BE2C (cell line): ENCODE measurements at regions not wholly inside any gene's neighbourhood (a gene's known extent, or its start where the extent isn't known, plus 50 kb on each side); places are given as distances from the start of the nearest gene placed in this dataset.

Experiments
- DNase-seq: peaks from one replicate; pipeline ENCODE4 v3.0.0-alpha.2; 2020
- H3K27me3 ChIP-seq: fragments of 250-450 bp; sonication (Bioruptor Pico); 2 replicates; pipeline ENCODE4 v1.5.1; 2020; ENCODE audit warnings: mild to moderate bottlenecking
- H3K36me3 ChIP-seq: fragments of 250-450 bp; sonication (Bioruptor Pico); 2 replicates; pipeline ENCODE4 v1.5.1; 2020; ENCODE audit warnings: mild to moderate bottlenecking
- H3K4me1 ChIP-seq: fragments of 250-450 bp; sonication (Bioruptor Pico); 2 replicates; pipeline ENCODE4 v1.5.1; 2020
- H3K4me3 ChIP-seq: 2 replicates; pipeline ENCODE4 v1.5.1; 2011; ENCODE audit warnings: low read depth, low read length
- H3K9me3 ChIP-seq: fragments of 250-450 bp; sonication (Bioruptor Pico); 2 replicates; pipeline ENCODE4 v1.5.1; 2020
- TF ChIP-seq, protein P1 (sequence below): IDR thresholded peaks from 2 replicates; pipeline ENCODE4 v1.5.1; 2012; ENCODE audit warnings: mild to moderate bottlenecking, low read depth, low read length

DNA sequence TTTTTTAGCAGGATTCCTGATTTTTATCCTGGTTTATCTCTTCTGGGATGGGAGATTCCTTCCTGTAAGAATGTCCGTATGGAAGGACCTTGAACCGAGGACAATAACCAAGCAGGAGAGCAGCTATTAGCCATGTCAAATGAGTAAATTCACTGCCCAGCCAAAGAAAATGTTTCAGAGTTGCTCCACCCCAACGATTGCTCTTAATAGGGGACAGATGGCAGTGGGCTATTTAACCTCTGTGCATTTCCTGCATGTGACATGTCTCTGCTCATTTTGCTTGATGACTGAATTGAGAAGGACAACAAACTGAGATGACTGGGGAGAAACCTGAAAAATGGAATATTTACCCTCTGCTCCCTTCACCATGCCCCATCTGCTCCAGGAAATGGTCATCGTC is 479.9 kb upstream of the ZNF462 start:
- TF ChIP-seq, protein P1, sequence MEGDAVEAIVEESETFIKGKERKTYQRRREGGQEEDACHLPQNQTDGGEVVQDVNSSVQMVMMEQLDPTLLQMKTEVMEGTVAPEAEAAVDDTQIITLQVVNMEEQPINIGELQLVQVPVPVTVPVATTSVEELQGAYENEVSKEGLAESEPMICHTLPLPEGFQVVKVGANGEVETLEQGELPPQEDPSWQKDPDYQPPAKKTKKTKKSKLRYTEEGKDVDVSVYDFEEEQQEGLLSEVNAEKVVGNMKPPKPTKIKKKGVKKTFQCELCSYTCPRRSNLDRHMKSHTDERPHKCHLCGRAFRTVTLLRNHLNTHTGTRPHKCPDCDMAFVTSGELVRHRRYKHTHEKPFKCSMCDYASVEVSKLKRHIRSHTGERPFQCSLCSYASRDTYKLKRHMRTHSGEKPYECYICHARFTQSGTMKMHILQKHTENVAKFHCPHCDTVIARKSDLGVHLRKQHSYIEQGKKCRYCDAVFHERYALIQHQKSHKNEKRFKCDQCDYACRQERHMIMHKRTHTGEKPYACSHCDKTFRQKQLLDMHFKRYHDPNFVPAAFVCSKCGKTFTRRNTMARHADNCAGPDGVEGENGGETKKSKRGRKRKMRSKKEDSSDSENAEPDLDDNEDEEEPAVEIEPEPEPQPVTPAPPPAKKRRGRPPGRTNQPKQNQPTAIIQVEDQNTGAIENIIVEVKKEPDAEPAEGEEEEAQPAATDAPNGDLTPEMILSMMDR: no peak
- H3K27me3 ChIP-seq: no peaks in the 10 kb centered on the region
- DNase-seq: no peak
- no peaks in the 10 kb centered on the region for H3K36me3 ChIP-seq
- H3K4me3 ChIP-seq: no peak overlapping the region
- H3K9me3 ChIP-seq: no peaks in the 10 kb centered on the region
- no peaks in the 10 kb centered on the region for H3K4me1 ChIP-seq

DNA sequence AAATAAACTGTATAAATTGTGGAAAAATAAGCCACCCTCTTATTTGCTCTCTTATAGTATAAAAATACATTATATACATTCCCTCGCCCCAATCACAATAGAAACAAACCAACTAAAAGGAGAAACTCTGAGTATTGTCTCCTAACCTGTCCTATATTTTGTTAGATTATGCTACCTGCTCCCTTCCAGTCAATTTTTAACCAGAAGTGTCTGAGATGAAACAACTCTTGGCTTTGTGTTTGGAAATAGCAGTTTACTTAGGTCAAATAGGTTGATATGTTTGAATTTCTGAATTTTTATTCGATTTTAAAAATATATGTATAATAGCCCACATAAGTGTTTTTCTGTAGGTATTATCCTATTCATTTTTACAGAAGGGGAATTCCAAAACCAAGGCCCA is 475.0 kb upstream of the ZNF462 start:
- no peak for DNase-seq
- no peaks in the 10 kb centered on the region for H3K27me3 ChIP-seq
- TF ChIP-seq, protein P1: no peak
- H3K4me3 ChIP-seq: no peak overlapping the region
- no peaks in the 10 kb centered on the region for H3K4me1 ChIP-seq
- no peaks in the 10 kb centered on the region for H3K36me3 ChIP-seq
- no peaks in the 10 kb centered on the region for H3K9me3 ChIP-seq

DNA sequence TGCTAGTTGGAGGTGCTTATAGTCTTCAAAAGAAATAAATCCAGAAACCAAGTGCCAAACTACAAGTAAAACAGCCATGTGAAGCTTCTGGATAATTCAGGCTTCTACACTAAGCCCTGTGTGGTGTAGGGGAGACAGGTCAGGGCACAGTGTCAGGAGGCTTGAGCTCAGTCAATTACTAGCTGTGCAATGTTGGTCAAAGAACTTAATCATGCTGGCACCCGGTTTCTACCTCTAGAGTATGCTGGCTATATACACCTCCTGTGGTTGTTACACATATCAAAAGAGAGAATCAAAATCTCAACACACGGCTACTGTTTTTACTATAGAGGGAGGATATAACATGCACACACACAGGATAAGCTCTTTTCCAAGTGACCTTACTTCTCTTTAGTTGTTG is 469.7 kb upstream of the ZNF462 start:
- Histone ChIP-seq H3K27me3 (no peaks in the 10 kb centered on the region), H3K4me3 (no peak overlapping the region), H3K9me3 (no peaks in the 10 kb centered on the region), H3K4me1 (no peaks in the 10 kb centered on the region), H3K36me3 (no peaks in the 10 kb centered on the region)
- TF ChIP-seq, protein P1: no peak
- no peak for DNase-seq

DNA sequence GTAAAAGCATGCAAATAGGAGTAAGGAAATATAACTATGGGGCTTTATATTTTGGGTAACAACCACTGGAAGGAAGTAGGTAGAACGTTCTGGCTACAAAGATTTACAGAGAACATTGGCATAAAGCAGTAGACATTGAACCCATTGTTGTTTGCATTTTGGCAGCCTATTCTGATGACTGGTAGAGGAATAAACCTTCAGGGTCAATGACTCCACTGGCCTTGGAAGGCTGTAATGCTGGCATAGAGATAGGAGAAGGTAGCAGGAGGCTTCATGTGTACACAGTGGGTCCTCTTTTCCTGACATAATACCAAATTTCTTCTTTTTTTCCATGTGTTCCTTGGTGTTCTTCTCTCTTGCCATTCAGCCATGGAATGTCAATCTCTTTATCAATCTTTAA is 462.8 kb upstream of the ZNF462 start:
- H3K4me1 ChIP-seq: no peaks in the 10 kb centered on the region
- no peaks in the 10 kb centered on the region for H3K36me3 ChIP-seq
- no peak for DNase-seq
- H3K27me3 ChIP-seq: no peaks in the 10 kb centered on the region
- TF ChIP-seq, protein P1: no peak
- no peak overlapping the region for H3K4me3 ChIP-seq
- no peaks in the 10 kb centered on the region for H3K9me3 ChIP-seq

DNA sequence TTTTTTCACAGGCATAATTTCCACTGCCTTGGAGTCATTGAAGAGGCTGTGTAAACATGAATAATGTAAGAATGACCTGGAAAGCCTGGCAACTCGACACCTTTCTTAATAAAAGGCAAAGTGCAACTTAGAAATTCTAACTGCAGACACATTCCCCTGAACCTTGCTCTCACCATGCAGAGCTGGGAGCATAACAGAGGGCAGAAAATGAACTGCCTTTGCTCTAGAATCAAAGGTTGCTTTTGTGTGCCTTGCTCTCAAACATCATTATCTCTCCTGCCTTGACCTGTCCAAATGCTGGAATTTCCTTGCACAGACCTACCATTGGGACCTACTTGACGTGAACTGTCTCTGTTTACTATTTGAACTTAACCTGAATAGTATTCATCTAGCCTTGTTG is 462.0 kb upstream of the ZNF462 start:
- no peaks in the 10 kb centered on the region for H3K4me1 ChIP-seq
- no peak overlapping the region for H3K4me3 ChIP-seq
- H3K27me3 ChIP-seq: no peaks in the 10 kb centered on the region
- TF ChIP-seq, protein P1: no peak
- no peaks in the 10 kb centered on the region for H3K9me3 ChIP-seq
- H3K36me3 ChIP-seq: no peaks in the 10 kb centered on the region
- no peak for DNase-seq

DNA sequence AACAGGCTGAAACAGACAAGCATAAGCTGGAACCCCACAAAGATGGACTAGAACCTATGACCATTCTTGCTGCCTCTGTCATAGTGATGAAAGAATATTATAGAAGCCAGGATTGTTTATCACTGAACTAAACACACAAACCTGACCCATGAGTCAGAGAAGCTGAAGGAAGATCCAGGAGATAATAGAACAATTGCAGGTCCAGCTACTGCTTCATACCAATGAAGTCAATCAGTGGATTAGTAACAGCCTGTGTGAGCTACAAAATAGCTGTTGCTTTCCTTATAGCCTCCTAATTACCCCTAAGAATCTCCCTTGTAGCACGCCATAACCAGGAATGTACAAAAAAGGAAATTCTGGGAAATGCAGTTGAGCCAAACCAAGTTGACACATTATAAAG is 459.9 kb upstream of the ZNF462 start:
- TF ChIP-seq, protein P1: no peak
- no peak for DNase-seq
- Histone ChIP-seq H3K4me1 (no peaks in the 10 kb centered on the region), H3K4me3 (no peak overlapping the region), H3K27me3 (no peaks in the 10 kb centered on the region), H3K9me3 (no peaks in the 10 kb centered on the region), H3K36me3 (no peaks in the 10 kb centered on the region)
